NT2/D1 (cell line): ENCODE measurements at regions not wholly inside any gene's neighbourhood (a gene's known extent, or its start where the extent isn't known, plus 50 kb on each side); places are given as distances from the start of the nearest gene placed in this dataset.

Source experiments
- DNase-seq: peaks from one replicate; pipeline ENCODE4 v3.0.0-alpha.2; 2011; ENCODE audit warnings: low read depth, low spot score
- H3K27me3 ChIP-seq: 2 replicates; pipeline ENCODE4 v1.6.0; 2011; ENCODE audit warnings: mild to moderate bottlenecking; ENCODE audit not compliant: insufficient read length, insufficient read depth
- H3K36me3 ChIP-seq: 2 replicates; pipeline ENCODE4 v1.6.1; 2011; ENCODE audit warnings: mild to moderate bottlenecking, low read length, mixed read lengths; ENCODE audit not compliant: insufficient read depth, insufficient read length
- H3K4me1 ChIP-seq: 2 replicates; pipeline ENCODE4 v1.5.1; 2011; ENCODE audit not compliant: insufficient read depth, insufficient read length
- H3K4me3 ChIP-seq: 2 replicates; pipeline ENCODE4 v1.5.1; 2011; ENCODE audit warnings: low read depth; ENCODE audit not compliant: insufficient read length
- H3K9ac ChIP-seq: 2 replicates; pipeline ENCODE4 v1.6.0; 2011; ENCODE audit warnings: low read depth; ENCODE audit not compliant: insufficient read length
- H3K9me3 ChIP-seq: 2 replicates; pipeline ENCODE4 v1.5.1; 2011; ENCODE audit warnings: mild to moderate bottlenecking, low read length; ENCODE audit not compliant: insufficient read depth
- SUZ12 ChIP-seq: IDR thresholded peaks from 2 replicates; pipeline ENCODE4 v1.6.1; 2011; ENCODE audit not compliant: insufficient read length, insufficient read depth; ENCODE audit errors: extremely low read depth
- YY1 ChIP-seq: IDR thresholded peaks from 2 replicates; pipeline ENCODE4 v1.6.1; 2011; ENCODE audit not compliant: insufficient read length, insufficient read depth
- ZNF274 ChIP-seq: IDR thresholded peaks from 2 replicates; pipeline ENCODE4 v1.6.1; 2011; ENCODE audit warnings: mild to moderate bottlenecking, low read depth, low read length

DNA sequence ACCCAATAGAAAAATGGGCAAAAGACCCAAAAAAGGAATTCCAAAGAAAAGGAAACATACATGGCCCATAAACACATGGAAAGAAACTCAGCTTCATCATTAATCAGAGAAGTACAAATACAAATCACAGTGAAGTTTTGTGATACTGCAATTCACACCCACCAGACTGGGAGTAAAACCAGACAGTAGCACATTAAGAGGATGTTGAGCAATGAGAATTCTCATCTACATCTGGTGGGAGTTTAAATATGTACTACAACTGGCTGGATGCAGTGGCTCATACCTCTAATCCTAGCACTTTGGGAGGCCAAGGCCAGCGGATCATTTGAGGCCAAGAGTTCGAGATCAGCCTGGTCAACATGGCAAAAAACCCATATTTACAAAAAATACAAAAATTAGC lies 125.7 kb upstream of the PHACTR1 start:
- no peaks in the 10 kb centered on the region for H3K27me3 ChIP-seq
- H3K4me1 ChIP-seq = no peaks in the 10 kb centered on the region
- no peaks in the 10 kb centered on the region for H3K36me3 ChIP-seq
- TF ChIP-seq YY1 (no peak), ZNF274 (no peak), SUZ12 (no peak)
- H3K4me3 ChIP-seq = no peak overlapping the region
- no peak for DNase-seq
- no peak overlapping the region for H3K9ac ChIP-seq
- no peaks in the 10 kb centered on the region for H3K9me3 ChIP-seq

DNA sequence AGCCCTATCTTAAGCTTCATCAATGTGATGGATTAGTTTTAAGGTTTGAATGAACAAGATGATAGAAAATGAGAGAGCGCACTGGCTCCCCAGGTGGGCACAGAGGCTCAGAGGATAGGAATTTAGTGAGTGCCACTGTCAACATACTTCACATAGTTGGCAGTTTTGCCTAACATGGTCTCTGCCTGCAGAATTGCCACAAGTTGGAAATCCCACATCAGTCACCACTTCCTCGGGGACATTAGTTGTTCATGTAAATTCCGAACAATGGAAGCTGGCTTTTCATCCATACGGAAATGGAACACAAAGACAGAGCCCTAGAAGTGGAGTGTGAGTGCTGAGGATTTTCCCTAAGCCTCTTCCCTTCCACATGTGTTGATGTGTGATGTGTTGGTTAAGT lies 123.9 kb upstream of the PHACTR1 start:
- Histone ChIP-seq H3K9me3 (no peaks in the 10 kb centered on the region), H3K27me3 (no peaks in the 10 kb centered on the region), H3K4me3 (no peak overlapping the region), H3K4me1 (no peaks in the 10 kb centered on the region), H3K36me3 (no peaks in the 10 kb centered on the region), H3K9ac (no peak overlapping the region)
- no peak for DNase-seq
- TF ChIP-seq ZNF274 = no peak
- TF ChIP-seq YY1 = no peak
- TF ChIP-seq SUZ12 = no peak

GRCh38 chr6:12593771-12594529 lies 122.6 kb upstream of the PHACTR1 start:
- H3K4me3 ChIP-seq = no peak overlapping the region
- no peak overlapping the region for H3K9ac ChIP-seq
- no peaks in the 10 kb centered on the region for H3K9me3 ChIP-seq
- TF ChIP-seq SUZ12 (no peak), ZNF274 (no peak), YY1 (no peak)
- H3K4me1 ChIP-seq = no peaks in the 10 kb centered on the region
- DNase-seq = no peak
- no peaks in the 10 kb centered on the region for H3K27me3 ChIP-seq
- H3K36me3 ChIP-seq = no peaks in the 10 kb centered on the region

DNA sequence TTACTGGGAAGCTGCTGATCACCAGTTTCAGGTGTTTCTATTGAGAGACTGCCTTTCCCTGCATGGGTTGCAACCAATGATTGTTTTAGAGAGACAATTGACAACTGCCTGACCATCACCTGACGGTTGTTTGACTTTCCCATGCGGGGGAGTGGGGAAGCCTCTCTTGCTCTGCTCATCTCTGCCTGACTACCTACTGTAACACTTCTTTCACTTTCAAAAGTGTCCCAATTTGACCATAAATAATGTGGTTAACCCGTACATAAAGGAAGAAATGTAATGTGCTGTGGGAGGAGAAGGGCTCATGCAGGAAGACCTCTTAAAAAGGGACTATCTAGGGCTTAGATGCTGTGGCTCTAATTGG lies 122.1 kb upstream of the PHACTR1 start:
- Histone ChIP-seq H3K9ac (no peak overlapping the region), H3K36me3 (no peaks in the 10 kb centered on the region), H3K27me3 (no peaks in the 10 kb centered on the region), H3K9me3 (no peaks in the 10 kb centered on the region), H3K4me3 (no peak overlapping the region), H3K4me1 (no peaks in the 10 kb centered on the region)
- TF ChIP-seq YY1 = no peak
- no peak for TF ChIP-seq ZNF274
- no peak for TF ChIP-seq SUZ12
- DNase-seq = no peak

DNA sequence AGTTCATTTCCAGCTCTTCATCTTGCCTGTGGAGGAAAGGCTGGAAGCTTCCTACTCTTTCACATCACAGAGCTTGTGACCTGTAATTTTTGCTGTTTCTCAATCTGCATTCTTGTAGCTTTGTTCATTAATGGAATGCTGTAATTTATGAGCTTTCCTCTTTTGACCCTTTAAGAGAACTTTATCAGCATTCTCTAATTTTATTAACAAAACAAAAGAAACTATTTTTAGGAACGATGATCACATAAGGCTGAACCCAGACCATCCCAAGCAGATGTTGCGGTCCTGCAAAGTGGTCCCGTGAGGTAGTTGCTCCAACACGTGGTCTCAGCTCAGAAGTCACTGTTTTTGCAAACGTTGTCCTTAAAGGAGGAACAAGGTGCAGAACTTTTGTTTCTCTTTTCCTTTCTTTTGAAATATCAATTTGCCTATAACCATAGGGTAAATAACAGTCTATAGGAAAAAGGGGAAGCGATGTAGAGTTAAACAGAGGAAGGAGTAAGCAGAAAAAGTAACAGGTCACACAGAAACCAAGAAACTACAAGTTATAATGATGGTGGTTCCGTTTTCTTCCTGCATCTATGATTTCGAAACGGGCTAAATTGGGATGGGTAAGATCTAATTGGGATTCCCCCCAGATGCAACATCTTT lies 121.3 kb upstream of the PHACTR1 start:
- Histone ChIP-seq H3K36me3 (no peaks in the 10 kb centered on the region), H3K9me3 (no peaks in the 10 kb centered on the region), H3K4me3 (no peak overlapping the region), H3K9ac (no peak overlapping the region), H3K4me1 (no peaks in the 10 kb centered on the region), H3K27me3 (no peaks in the 10 kb centered on the region)
- DNase-seq = no peak
- TF ChIP-seq ZNF274 (no peak), YY1 (no peak), SUZ12 (no peak)

DNA sequence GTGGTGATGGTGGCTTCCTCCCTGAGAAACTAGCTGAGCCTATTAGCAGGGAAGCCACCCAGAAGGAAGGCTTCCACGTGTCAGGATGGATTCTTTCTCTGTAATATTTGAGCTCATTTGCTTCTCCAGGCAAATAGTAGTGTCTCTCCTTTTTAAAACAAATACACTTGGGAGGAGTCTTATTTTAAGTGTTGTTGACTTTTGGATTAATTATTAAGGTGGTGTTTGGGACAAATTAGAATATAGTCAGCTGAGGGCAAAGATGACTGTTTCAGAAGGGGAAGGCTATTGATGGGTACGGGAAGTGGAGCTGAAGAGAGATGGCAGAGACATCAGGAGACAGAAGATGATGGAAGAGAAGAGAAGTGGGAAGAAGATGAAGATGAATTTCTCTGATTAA lies 119.8 kb upstream of the PHACTR1 start:
- no peaks in the 10 kb centered on the region for H3K27me3 ChIP-seq
- no peaks in the 10 kb centered on the region for H3K36me3 ChIP-seq
- no peak for DNase-seq
- H3K9ac ChIP-seq = no peak overlapping the region
- H3K4me1 ChIP-seq = no peaks in the 10 kb centered on the region
- H3K4me3 ChIP-seq = no peak overlapping the region
- H3K9me3 ChIP-seq = no peaks in the 10 kb centered on the region
- TF ChIP-seq YY1 (no peak), ZNF274 (no peak), SUZ12 (no peak)

GRCh38 chr6:12598919-12599318 lies 117.6 kb upstream of the PHACTR1 start:
- Histone ChIP-seq H3K36me3 (no peaks in the 10 kb centered on the region), H3K27me3 (no peaks in the 10 kb centered on the region), H3K9me3 (no peaks in the 10 kb centered on the region), H3K4me3 (no peak overlapping the region), H3K9ac (no peak overlapping the region), H3K4me1 (no peaks in the 10 kb centered on the region)
- DNase-seq = no peak
- no peak for TF ChIP-seq YY1
- TF ChIP-seq SUZ12 = no peak
- no peak for TF ChIP-seq ZNF274
